ENCODE measurements at regions not wholly inside any gene's neighbourhood (a gene's known extent, or its start where the extent isn't known, plus 50 kb on each side); places are given as distances from the start of the nearest gene placed in this dataset.

GRCh38 chr10:106198275-106198674 is 966.2 kb downstream of the SORCS1 start:
- CTCF ChIA-PET, result no interaction called here
- TF ChIP-seq L3MBTL2 (conservative IDR thresholded peaks at IDR 0.05) (no peak), ARNT (IDR thresholded peaks at IDR 0.05) (no peak)
- no peak for DNase-seq (ENCODE audit: extremely low spot score)
- POLR2A ChIA-PET, result no interaction called here

GRCh38 chr10:106189292-106189691 is 975.2 kb downstream of the SORCS1 start:
- DNase-seq (ENCODE audit: extremely low spot score), result peak; percentile 40
- no peak for TF ChIP-seq SP1 (IDR thresholded peaks at IDR 0.05)

GRCh38 chr10:106185951-106186350 is 978.6 kb downstream of the SORCS1 start:
- DNase-seq (ENCODE audit: extremely low spot score), result no peak
- TF ChIP-seq FOXA1 (IDR thresholded peaks at IDR 0.05), result no peak
- TF ChIP-seq SP1 (IDR thresholded peaks at IDR 0.05), result no peak
- no peak for TF ChIP-seq ARNT (IDR thresholded peaks at IDR 0.05)
- no peak for TF ChIP-seq ELF4 (IDR thresholded peaks at IDR 0.05)
- TF ChIP-seq TARDBP (IDR thresholded peaks at IDR 0.05), result no peak
- TF ChIP-seq ZNF384 (IDR thresholded peaks at IDR 0.05), result no peak
- no peak for TF ChIP-seq HDGF (IDR thresholded peaks at IDR 0.05; ENCODE audit: borderline replicate concordance)
- no peak for TF ChIP-seq SUZ12 (IDR thresholded peaks at IDR 0.05)
- TF ChIP-seq L3MBTL2 (conservative IDR thresholded peaks at IDR 0.05), result no peak
- TF ChIP-seq FOXK2 (IDR thresholded peaks at IDR 0.05), result no peak
- CTCF ChIA-PET, result no interaction called here
- POLR2A ChIA-PET, result no interaction called here

More at GRCh38 chr10:106189292-106189691, 975.2 kb downstream of the SORCS1 start:
- CTCF ChIA-PET, result no interaction called here
- POLR2A ChIA-PET, result no interaction called here

- no peak for DNase-seq (ENCODE audit: extremely low spot score)
- POLR2A ChIA-PET, result no interaction called here
- TF ChIP-seq FOXM1 (IDR thresholded peaks at IDR 0.05; ENCODE audit: borderline replicate concordance), result no peak
- TF ChIP-seq HDGF (IDR thresholded peaks at IDR 0.05; ENCODE audit: borderline replicate concordance), result no peak
- TF ChIP-seq L3MBTL2 (conservative IDR thresholded peaks at IDR 0.05), result no peak
- TF ChIP-seq FOXA1 (IDR thresholded peaks at IDR 0.05), result no peak
- TF ChIP-seq ELF4 (IDR thresholded peaks at IDR 0.05), result no peak
- no peak for TF ChIP-seq TARDBP (IDR thresholded peaks at IDR 0.05)
- TF ChIP-seq LEF1 (IDR thresholded peaks at IDR 0.05; ENCODE audit: borderline replicate concordance), result no peak
- no peak for TF ChIP-seq NFRKB (IDR thresholded peaks at IDR 0.05)
- no peak for TF ChIP-seq SP1 (IDR thresholded peaks at IDR 0.05)
- no peak for TF ChIP-seq CTBP1 (IDR thresholded peaks at IDR 0.05; ENCODE audit: borderline replicate concordance)
- no peak for TF ChIP-seq BHLHE40 (IDR thresholded peaks at IDR 0.05; ENCODE audit: borderline replicate concordance)
- TF ChIP-seq ARNT (IDR thresholded peaks at IDR 0.05), result no peak
- no peak for TF ChIP-seq FOXK2 (IDR thresholded peaks at IDR 0.05)
- no peak for TF ChIP-seq PKNOX1 (IDR thresholded peaks at IDR 0.05)
- CTCF ChIA-PET, result no interaction called here
Observed at GRCh38 chr10:106183041-106183440, 981.5 kb downstream of the SORCS1 start.

DNA sequence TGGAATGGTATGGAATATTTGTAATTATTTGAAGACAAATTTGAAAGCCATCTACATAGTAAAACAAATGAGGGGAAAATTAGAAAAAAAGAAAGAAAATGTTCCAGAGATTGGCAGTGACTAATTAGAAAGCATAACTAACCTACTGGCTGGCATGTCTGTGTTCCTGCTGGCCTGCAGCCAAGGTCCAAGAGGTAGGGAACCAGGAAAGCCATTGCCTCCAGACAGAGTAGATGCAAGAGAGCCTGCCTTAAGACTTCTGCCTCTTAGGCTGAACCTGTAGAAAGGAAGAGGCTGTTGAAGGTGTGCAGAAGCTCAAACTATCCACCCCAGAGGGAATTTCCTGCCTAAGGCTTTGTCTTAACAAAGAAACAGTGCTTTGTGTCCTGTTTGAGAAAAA is 982.0 kb downstream of the SORCS1 start:
- DNase-seq (ENCODE audit: extremely low spot score), result no peak
- ChIA-PET CTCF (no interaction called here), POLR2A (no interaction called here)
- no peak for TF ChIP-seq SP1 (IDR thresholded peaks at IDR 0.05)
- no peak for TF ChIP-seq L3MBTL2 (conservative IDR thresholded peaks at IDR 0.05)
- TF ChIP-seq ARNT (IDR thresholded peaks at IDR 0.05), result no peak
- no peak for TF ChIP-seq ZNF384 (IDR thresholded peaks at IDR 0.05)
- no peak for TF ChIP-seq FOXA1 (IDR thresholded peaks at IDR 0.05)
- no peak for TF ChIP-seq ELF4 (IDR thresholded peaks at IDR 0.05)
- TF ChIP-seq NFRKB (IDR thresholded peaks at IDR 0.05), result no peak
- TF ChIP-seq HDGF (IDR thresholded peaks at IDR 0.05; ENCODE audit: borderline replicate concordance), result no peak
- no peak for TF ChIP-seq PKNOX1 (IDR thresholded peaks at IDR 0.05)
- TF ChIP-seq FOXM1 (IDR thresholded peaks at IDR 0.05; ENCODE audit: borderline replicate concordance), result no peak

GRCh38 chr10:106181501-106181900 is 983.0 kb downstream of the SORCS1 start:
- CTCF ChIA-PET, result no interaction called here
- POLR2A ChIA-PET, result no interaction called here
- no peak for DNase-seq (ENCODE audit: extremely low spot score)
- no peak for TF ChIP-seq SUZ12 (IDR thresholded peaks at IDR 0.05)

- no peak for DNase-seq (ENCODE audit: extremely low spot score)
- ChIA-PET POLR2A (no interaction called here), CTCF (no interaction called here)
- TF ChIP-seq FOXM1 (IDR thresholded peaks at IDR 0.05; ENCODE audit: borderline replicate concordance) (no peak), SUZ12 (IDR thresholded peaks at IDR 0.05) (no peak), L3MBTL2 (conservative IDR thresholded peaks at IDR 0.05) (no peak), BHLHE40 (IDR thresholded peaks at IDR 0.05; ENCODE audit: borderline replicate concordance) (no peak), PKNOX1 (IDR thresholded peaks at IDR 0.05) (no peak), SP1 (IDR thresholded peaks at IDR 0.05) (no peak), HDGF (IDR thresholded peaks at IDR 0.05; ENCODE audit: borderline replicate concordance) (no peak), FOXA1 (IDR thresholded peaks at IDR 0.05) (no peak), CTBP1 (IDR thresholded peaks at IDR 0.05; ENCODE audit: borderline replicate concordance) (no peak), LEF1 (IDR thresholded peaks at IDR 0.05; ENCODE audit: borderline replicate concordance) (no peak), ELF4 (IDR thresholded peaks at IDR 0.05) (no peak), ARNT (IDR thresholded peaks at IDR 0.05) (no peak), TARDBP (IDR thresholded peaks at IDR 0.05) (no peak), FOXK2 (IDR thresholded peaks at IDR 0.05) (no peak)
Observed at GRCh38 chr10:106179430-106179829, 985.1 kb downstream of the SORCS1 start.

All from HEK293T (cell line).